RWPE2 (cell line): ENCODE measurements at regions not wholly inside any gene's neighbourhood (a gene's known extent, or its start where the extent isn't known, plus 50 kb on each side); places are given as distances from the start of the nearest gene placed in this dataset.

Experiments
- ATAC-seq: fragments of 200-7000 bp; cut with Tn5 transposase; 3 replicates; pipeline ENCODE4 v1.9.1; 2021; ENCODE audit warnings: low read depth
- DNase-seq: peaks from one replicate; pipeline ENCODE4 v3.0.0-alpha.2; 2020; ENCODE audit warnings: low spot score
- H3K27ac ChIP-seq: fragments of 450-650 bp; 2 replicates; pipeline ENCODE4 v1.5.1; 2017; ENCODE audit warnings: mild to moderate bottlenecking; ENCODE audit not compliant: poor library complexity, severe bottlenecking
- H3K27me3 ChIP-seq: fragments of 250-450 bp; sonication (Bioruptor Pico); 2 replicates; pipeline ENCODE4 v1.5.1; 2021; ENCODE audit warnings: mild to moderate bottlenecking, moderate library complexity; ENCODE audit not compliant: insufficient read depth, poor library complexity, severe bottlenecking
- H3K36me3 ChIP-seq: fragments of 250-450 bp; sonication (Bioruptor Pico); 2 replicates; pipeline ENCODE4 v1.5.1; 2020; ENCODE audit warnings: low read depth, mild to moderate bottlenecking, moderate library complexity
- H3K4me1 ChIP-seq: fragments of 250-450 bp; sonication (Bioruptor Pico); 2 replicates; pipeline ENCODE4 v1.5.1; 2021; ENCODE audit warnings: mild to moderate bottlenecking, moderate library complexity; ENCODE audit not compliant: insufficient read depth, poor library complexity, severe bottlenecking
- H3K4me3 ChIP-seq: fragments of 250-450 bp; sonication (Bioruptor Pico); 2 replicates; pipeline ENCODE4 v1.5.1; 2021; ENCODE audit warnings: mild to moderate bottlenecking, moderate library complexity; ENCODE audit not compliant: severe bottlenecking
- H3K9me3 ChIP-seq: fragments of 250-450 bp; sonication (Bioruptor Pico); 2 replicates; pipeline ENCODE4 v1.5.1; 2021; ENCODE audit warnings: mild to moderate bottlenecking, moderate library complexity; ENCODE audit not compliant: severe bottlenecking
- TF ChIP-seq, protein P1 (sequence below): fragments of 450-650 bp; IDR thresholded peaks from one replicate; pipeline ENCODE4 v1.5.1; 2017; ENCODE audit warnings: mild to moderate bottlenecking, moderate library complexity; ENCODE audit not compliant: poor library complexity, severe bottlenecking

DNA sequence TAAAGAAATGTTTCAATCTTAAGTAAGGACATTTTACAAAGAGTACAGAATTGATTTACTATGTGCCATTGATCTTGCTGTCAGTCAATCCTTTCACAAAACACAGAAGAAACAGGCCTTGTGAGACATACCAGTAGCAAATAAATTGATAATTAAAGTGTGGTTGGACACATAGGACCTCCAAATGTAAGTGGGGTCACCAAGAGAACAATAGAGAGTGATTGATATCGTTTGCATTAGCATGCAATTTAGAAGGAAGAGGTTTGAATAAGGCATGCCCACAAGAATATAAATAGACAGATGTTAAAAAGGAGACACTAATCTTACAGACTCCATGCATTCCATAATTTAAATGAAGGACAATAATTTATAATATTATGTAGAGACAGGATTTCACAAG, 1628.3 kb downstream of the PCDH9 start:
- Histone ChIP-seq H3K4me3 (no peak overlapping the region), H3K36me3 (no peaks in the 10 kb centered on the region), H3K27me3 (no peaks in the 10 kb centered on the region), H3K27ac (no peak overlapping the region), H3K4me1 (no peaks in the 10 kb centered on the region), H3K9me3 (no peaks in the 10 kb centered on the region)
- ATAC-seq (no peak), DNase-seq (no peak)
- TF ChIP-seq, protein P1, sequence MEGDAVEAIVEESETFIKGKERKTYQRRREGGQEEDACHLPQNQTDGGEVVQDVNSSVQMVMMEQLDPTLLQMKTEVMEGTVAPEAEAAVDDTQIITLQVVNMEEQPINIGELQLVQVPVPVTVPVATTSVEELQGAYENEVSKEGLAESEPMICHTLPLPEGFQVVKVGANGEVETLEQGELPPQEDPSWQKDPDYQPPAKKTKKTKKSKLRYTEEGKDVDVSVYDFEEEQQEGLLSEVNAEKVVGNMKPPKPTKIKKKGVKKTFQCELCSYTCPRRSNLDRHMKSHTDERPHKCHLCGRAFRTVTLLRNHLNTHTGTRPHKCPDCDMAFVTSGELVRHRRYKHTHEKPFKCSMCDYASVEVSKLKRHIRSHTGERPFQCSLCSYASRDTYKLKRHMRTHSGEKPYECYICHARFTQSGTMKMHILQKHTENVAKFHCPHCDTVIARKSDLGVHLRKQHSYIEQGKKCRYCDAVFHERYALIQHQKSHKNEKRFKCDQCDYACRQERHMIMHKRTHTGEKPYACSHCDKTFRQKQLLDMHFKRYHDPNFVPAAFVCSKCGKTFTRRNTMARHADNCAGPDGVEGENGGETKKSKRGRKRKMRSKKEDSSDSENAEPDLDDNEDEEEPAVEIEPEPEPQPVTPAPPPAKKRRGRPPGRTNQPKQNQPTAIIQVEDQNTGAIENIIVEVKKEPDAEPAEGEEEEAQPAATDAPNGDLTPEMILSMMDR, result no peak

DNA sequence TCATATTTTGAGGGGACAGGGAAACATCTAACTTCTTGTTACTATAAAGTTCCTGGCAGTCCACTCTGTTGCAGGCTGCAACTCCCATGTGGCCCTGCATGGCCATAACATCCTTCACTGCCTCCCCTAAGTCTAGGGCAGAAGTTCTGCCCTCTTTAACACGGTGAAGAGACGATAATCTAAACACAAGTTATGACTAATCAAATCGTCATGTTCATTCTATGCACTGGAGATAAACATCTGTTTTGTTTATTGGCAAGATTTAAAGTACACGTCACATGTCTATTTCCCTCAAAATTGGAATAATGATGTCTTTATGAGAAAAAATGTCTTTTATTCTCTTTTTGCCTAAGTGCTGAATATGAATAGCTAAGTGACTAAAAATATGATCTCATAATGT, 1629.4 kb downstream of the PCDH9 start:
- no peak overlapping the region for H3K4me3 ChIP-seq
- H3K27me3 ChIP-seq, result no peaks in the 10 kb centered on the region
- no peak overlapping the region for H3K27ac ChIP-seq
- H3K9me3 ChIP-seq, result no peaks in the 10 kb centered on the region
- TF ChIP-seq, protein P1, result no peak
- no peak for ATAC-seq
- no peak for DNase-seq
- no peaks in the 10 kb centered on the region for H3K36me3 ChIP-seq
- H3K4me1 ChIP-seq, result no peaks in the 10 kb centered on the region

DNA sequence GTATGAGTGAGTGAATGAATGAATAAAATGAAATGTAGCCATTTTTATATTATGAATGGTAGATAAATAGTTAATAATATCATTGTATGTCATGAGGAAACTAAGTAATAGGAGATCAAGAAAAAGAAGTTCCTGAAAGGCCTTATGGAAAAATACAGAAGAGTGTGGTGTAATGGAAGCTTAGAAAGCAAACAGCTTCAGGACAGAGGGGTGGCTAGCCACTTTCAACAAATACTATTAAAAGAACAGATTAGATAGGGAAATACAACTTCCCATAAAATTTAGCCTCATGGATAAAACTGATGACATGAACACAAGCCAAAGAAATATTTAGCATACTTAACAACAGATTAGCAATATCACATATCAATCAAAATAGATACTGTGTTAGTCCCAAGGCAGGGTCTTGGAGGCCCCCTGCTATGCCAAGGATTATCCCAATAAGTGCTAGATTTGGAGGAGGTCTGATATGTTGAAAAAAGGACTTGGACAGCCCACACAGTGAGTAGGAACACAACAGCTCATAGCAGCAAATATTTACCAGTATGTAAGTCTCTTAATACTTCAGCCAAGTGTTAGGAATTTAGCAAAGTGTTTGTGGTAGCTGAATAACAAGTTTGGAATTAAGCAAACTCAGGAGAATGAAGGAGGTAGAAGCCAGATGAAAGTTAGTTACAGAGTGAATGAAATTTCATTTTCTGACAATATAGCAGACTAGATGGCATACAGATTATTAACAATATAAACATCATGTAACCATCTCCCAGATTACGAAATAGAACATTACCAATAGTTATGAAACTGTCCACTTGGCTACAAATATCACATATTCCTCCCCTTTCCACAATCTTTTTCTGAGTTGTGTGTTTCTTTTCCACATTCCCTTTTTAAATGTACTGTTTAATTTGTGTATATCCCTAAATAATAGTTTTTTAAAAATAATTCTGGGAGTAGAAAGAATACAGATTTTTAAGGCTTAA, 1632.0 kb downstream of the PCDH9 start:
- DNase-seq (no peak), ATAC-seq (no peak)
- Histone ChIP-seq H3K27ac (no peak overlapping the region), H3K9me3 (no peaks in the 10 kb centered on the region), H3K4me1 (no peaks in the 10 kb centered on the region), H3K4me3 (no peak overlapping the region), H3K27me3 (no peaks in the 10 kb centered on the region), H3K36me3 (no peaks in the 10 kb centered on the region)
- TF ChIP-seq, protein P1, result no peak

DNA sequence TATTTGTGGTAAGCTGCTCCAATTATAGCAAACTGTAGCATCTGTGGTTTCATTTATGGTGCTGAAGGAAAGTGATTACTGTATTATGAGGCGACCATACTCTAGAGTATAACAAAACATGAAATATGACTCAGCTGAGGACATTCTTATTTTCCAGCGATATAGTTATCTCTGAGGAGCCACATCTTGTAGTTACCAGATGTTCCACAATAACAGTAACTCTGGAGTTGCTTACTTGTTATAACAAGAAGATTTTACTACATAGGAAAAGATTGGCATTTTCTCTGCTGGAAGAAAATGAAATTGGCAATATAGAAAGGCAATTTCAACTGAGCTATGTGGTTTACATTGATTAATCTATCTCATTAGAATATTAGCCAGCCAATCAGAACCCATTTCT, 1634.2 kb downstream of the PCDH9 start:
- no peaks in the 10 kb centered on the region for H3K4me1 ChIP-seq
- no peaks in the 10 kb centered on the region for H3K36me3 ChIP-seq
- H3K27ac ChIP-seq, result no peak overlapping the region
- ATAC-seq (no peak), DNase-seq (no peak)
- no peak overlapping the region for H3K4me3 ChIP-seq
- TF ChIP-seq, protein P1, result no peak
- no peaks in the 10 kb centered on the region for H3K9me3 ChIP-seq
- no peaks in the 10 kb centered on the region for H3K27me3 ChIP-seq

DNA sequence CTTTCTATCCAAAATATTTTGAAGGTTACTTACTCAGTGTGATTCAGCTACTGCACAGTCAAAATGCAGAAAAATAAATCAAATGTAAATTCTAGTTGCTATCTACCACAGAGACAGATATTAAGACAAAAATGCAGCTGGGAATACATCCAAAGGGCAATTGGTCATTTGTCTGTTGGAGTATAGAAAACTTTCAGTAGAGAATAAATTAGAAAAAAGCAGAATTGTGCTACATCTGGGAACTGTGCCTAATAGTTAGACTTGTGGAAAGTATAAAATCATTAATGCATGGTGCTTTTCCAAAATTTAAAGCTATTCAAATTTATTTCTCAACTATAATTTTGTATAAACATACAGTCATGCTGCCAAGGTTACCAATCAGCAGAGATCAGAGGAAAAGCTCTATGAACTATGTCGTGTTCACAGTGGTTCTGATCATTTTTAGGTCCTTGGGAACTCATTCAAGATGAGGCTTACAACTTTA, 1635.8 kb downstream of the PCDH9 start:
- DNase-seq (no peak), ATAC-seq (no peak)
- no peaks in the 10 kb centered on the region for H3K27me3 ChIP-seq
- H3K36me3 ChIP-seq, result no peaks in the 10 kb centered on the region
- TF ChIP-seq, protein P1, result no peak
- no peaks in the 10 kb centered on the region for H3K9me3 ChIP-seq
- H3K27ac ChIP-seq, result no peak overlapping the region
- H3K4me3 ChIP-seq, result no peak overlapping the region
- H3K4me1 ChIP-seq, result no peaks in the 10 kb centered on the region
